Caco-2 (cell line): ENCODE measurements at regions not wholly inside any gene's neighbourhood (a gene's known extent, or its start where the extent isn't known, plus 50 kb on each side); places are given as distances from the start of the nearest gene placed in this dataset.

Source experiments
- BruUV-seq: library from RNA; stranded (reverse); fragments of 400-500 nt; replicated peaks from 2 replicates; lab custom pipeline; 2021; lab: Mats Ljungman, UMichigan
- CTCF ChIA-PET: fragments of 300-600 bp; sonication (Branson Sonifier 250); formaldehyde crosslinking; loops from one replicate; lab custom pipeline; 2022; ENCODE audit warnings: antibody characterized with exemption; lab: Charles Lee
- POLR2A ChIA-PET: fragments of 300-600 bp; sonication (Branson Sonifier 250); formaldehyde crosslinking; loops from one replicate; lab custom pipeline; 2022; ENCODE audit warnings: antibody characterized with exemption; lab: Charles Lee
- DNase-seq, 2 experiments: peaks; one replicate each; pipeline versions ENCODE4 v3.0.0 to v3.0.0-alpha.2; 2020 to 2022
- H3K27me3 ChIP-seq: replicated peaks from 2 replicates; pipeline ENCODE4 v1.6.0; 2011; ENCODE audit warnings: low read length; ENCODE audit not compliant: control insufficient read depth, insufficient read depth
- H3K36me3 ChIP-seq: 2 replicates; pipeline ENCODE4 v1.5.1; 2011; ENCODE audit warnings: low read length; ENCODE audit not compliant: control insufficient read depth, insufficient read depth
- H3K4me1 ChIP-seq: fragments of 250-450 bp; sonication (Bioruptor Pico); 2 replicates; pipeline ENCODE4 v1.5.1; 2020; ENCODE audit warnings: mild to moderate bottlenecking
- H3K4me3 ChIP-seq: 2 replicates; pipeline ENCODE4 v1.5.1; 2011; ENCODE audit warnings: low read depth, mild to moderate bottlenecking, control low read depth, low read length
- H3K9me3 ChIP-seq: fragments of 250-450 bp; sonication (Bioruptor Pico); 2 replicates; pipeline ENCODE4 v1.5.1; 2020; ENCODE audit warnings: mild to moderate bottlenecking, moderate library complexity
- H3K27ac Mint-ChIP-seq: one replicate; pipeline ENCODE4 v1.8.0; 2022; ENCODE audit warnings: mixed read lengths; ENCODE audit not compliant: unreplicated experiment
- H3K27me3 Mint-ChIP-seq: one replicate; pipeline ENCODE4 v1.8.0; 2022; ENCODE audit warnings: mixed read lengths; ENCODE audit not compliant: insufficient read depth, unreplicated experiment
- H3K36me3 Mint-ChIP-seq: one replicate; pipeline ENCODE4 v1.8.0; 2022; ENCODE audit warnings: mild to moderate bottlenecking, mixed read lengths; ENCODE audit not compliant: insufficient read depth, unreplicated experiment
- H3K4me1 Mint-ChIP-seq: one replicate; pipeline ENCODE4 v1.8.0; 2022; ENCODE audit warnings: low read depth, mixed read lengths; ENCODE audit not compliant: unreplicated experiment
- H3K4me3 Mint-ChIP-seq: one replicate; pipeline ENCODE4 v1.8.0; 2022; ENCODE audit warnings: mild to moderate bottlenecking, moderate library complexity, mixed read lengths; ENCODE audit not compliant: unreplicated experiment
- H3K9me3 Mint-ChIP-seq: one replicate; pipeline ENCODE4 v1.8.0; 2022; ENCODE audit warnings: mixed read lengths; ENCODE audit not compliant: unreplicated experiment
- intact Hi-C: fragments of 100-400 bp; cut with micrococcal nuclease; formaldehyde crosslinking; loops from one replicate; pipeline ENCODE4 v1.10.0; 2022; ENCODE audit not compliant: unreplicated experiment
- TF ChIP-seq, protein P1 (sequence below), 2 experiments: fragments of 200-600 bp in 1 of 2; IDR thresholded peaks; 1 replicate in 1 of 2; 2 replicates in 1 of 2; pipeline versions ENCODE4 v1.5.1 to v1.8.0; 2011 to 2022; ENCODE audit warnings: antibody characterized with exemption in 1 of 2, control low read depth in 1 of 2, inconsistent platforms in 1 of 2, low read depth in 1 of 2, low read length in 1 of 2, mild to moderate bottlenecking in 1 of 2, moderate library complexity in 1 of 2; ENCODE audit not compliant: insufficient read depth in 1 of 2, severe bottlenecking in 1 of 2, unreplicated experiment in 1 of 2

DNA sequence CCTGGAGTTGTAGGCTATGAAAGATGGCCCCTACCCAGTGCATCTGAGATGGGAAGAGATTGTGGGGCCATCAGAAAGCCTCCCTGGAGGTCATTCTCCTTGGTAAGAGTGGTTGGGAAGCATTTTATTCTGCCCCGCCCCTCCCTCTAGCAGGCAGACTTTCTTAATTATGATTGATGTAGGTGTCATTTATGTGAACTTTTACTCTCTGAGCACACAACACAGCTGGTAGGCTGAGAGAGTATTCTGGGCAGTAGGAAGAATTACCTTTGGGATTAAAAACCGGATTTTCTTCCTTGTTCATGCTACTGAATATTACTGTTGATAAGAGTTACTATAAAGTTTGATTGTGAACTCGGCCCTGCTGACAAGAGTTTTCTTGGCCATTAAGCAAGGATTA, 266.8 kb downstream of the TTC6 start:
- no peak overlapping the region for H3K4me3 Mint-ChIP-seq
- H3K9me3 ChIP-seq, result no peaks in the 10 kb centered on the region
- CTCF ChIA-PET, result no interaction called here
- no peaks in the 10 kb centered on the region for H3K27me3 Mint-ChIP-seq
- peaks cover 21% of the 10 kb centered on the region for H3K9me3 Mint-ChIP-seq
- POLR2A ChIA-PET, result no interaction called here
- no peaks in the 10 kb centered on the region for H3K36me3 ChIP-seq
- H3K36me3 Mint-ChIP-seq, result peaks cover 15% of the 10 kb centered on the region
- TF ChIP-seq, protein P1, sequence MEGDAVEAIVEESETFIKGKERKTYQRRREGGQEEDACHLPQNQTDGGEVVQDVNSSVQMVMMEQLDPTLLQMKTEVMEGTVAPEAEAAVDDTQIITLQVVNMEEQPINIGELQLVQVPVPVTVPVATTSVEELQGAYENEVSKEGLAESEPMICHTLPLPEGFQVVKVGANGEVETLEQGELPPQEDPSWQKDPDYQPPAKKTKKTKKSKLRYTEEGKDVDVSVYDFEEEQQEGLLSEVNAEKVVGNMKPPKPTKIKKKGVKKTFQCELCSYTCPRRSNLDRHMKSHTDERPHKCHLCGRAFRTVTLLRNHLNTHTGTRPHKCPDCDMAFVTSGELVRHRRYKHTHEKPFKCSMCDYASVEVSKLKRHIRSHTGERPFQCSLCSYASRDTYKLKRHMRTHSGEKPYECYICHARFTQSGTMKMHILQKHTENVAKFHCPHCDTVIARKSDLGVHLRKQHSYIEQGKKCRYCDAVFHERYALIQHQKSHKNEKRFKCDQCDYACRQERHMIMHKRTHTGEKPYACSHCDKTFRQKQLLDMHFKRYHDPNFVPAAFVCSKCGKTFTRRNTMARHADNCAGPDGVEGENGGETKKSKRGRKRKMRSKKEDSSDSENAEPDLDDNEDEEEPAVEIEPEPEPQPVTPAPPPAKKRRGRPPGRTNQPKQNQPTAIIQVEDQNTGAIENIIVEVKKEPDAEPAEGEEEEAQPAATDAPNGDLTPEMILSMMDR (IDR thresholded peaks at IDR 0.05; ENCODE audit: insufficient read depth in 1 of 2, low read depth in 1 of 2, low read length in 1 of 2, severe bottlenecking in 1 of 2, unreplicated experiment in 1 of 2), result no peak
- H3K27me3 ChIP-seq, result no peaks in the 10 kb centered on the region
- H3K4me3 ChIP-seq, result no peak overlapping the region
- intact Hi-C loops, result no loop called here
- peaks cover 11% of the 10 kb centered on the region for H3K4me1 Mint-ChIP-seq
- BruUV-seq, result no TSS peak
- no peak overlapping the region for H3K27ac Mint-ChIP-seq
- peaks cover 13% of the 10 kb centered on the region; the same call in 1 of the 2 replicates for H3K4me1 ChIP-seq
- DNase-seq, result no peak

DNA sequence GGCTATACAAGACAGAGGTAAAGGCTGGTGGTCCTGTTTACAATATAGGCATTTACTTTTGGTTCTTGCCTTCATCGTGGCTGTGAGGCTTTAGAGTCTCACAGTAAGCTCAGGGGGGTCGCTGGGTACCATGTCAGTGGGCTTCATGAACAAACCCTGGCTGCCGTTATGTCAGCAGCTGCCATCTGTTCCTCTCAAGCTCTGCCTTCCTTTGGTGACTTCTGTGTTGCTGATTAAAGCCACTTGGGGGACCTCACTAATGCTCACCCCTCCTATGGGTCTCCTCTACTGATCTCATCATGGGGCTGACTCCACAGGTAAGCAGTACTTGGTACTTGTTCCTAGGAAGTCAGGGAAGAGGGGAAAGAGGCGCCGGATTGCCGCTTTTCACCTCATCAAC, 268.7 kb downstream of the TTC6 start:
- intact Hi-C loops, result loop anchor here (2.0 kb wide), 1 partner anchor 53 kb away; no protein-coding TSS in a partner anchor

DNA sequence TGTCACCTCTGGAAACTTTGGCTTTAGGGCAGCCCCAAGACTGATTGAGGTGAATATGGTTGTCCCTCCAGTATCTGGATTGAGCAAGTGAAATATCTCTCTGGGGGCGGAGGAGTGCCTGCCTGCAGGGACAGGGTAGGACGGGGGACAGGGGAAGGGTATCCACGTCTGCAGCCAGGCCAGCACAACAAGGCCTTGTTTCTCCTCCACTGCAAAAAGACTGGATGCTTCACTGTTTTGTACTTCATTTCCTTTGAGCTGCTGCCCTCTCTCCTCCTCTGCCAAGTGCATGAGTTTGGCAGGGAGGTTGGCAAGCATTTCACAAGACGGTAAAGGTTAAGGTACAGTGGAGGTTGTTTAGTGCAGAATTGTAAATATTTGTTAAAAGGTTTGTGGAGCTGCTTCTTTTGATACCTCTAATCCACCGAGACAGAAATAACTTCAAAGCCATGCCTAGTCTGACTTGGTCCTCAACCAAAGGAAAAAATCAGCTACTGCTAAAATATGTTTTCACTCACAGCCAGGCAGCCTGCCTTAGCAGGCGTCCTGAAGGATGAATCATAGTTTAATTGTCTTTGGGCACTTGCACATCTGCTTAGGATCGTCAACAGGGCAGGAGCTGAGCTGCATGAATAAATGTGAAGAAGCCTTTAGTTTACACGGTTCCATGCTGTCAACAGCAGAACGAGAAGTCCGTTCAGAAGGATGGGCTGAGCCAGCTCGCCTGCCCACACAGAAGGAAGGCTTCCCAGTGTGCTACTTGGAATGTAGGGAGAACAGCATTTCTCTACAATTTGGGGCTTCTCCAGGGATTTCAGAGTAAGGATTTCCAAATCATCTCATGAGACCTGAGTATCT, 269.7 kb downstream of the TTC6 start:
- Mint-ChIP-seq H3K27me3 (no peaks in the 10 kb centered on the region), H3K4me3 (no peak overlapping the region), H3K9me3 (peaks cover 6% of the 10 kb centered on the region), H3K36me3 (peaks cover 7% of the 10 kb centered on the region), H3K27ac (peak overlapping the region; percentile 8), H3K4me1 (peaks cover 5% of the 10 kb centered on the region)
- no peaks in the 10 kb centered on the region for H3K9me3 ChIP-seq
- no peaks in the 10 kb centered on the region for H3K27me3 ChIP-seq
- TF ChIP-seq, protein P1 (IDR thresholded peaks at IDR 0.05; ENCODE audit: insufficient read depth in 1 of 2, low read depth in 1 of 2, low read length in 1 of 2, severe bottlenecking in 1 of 2, unreplicated experiment in 1 of 2), result no peak
- BruUV-seq, result no TSS peak
- POLR2A ChIA-PET, result no interaction called here
- peaks cover 13% of the 10 kb centered on the region; the same call in 1 of the 2 replicates for H3K4me1 ChIP-seq
- peak in 1 of 2 experiments; percentile 34 for DNase-seq
- intact Hi-C loops, result loop anchor here (2.0 kb wide), 1 partner anchor 54 kb away; no protein-coding TSS in a partner anchor
- H3K4me3 ChIP-seq, result no peak overlapping the region
- CTCF ChIA-PET, result interaction anchor here (1.1 kb wide), 1 partner anchor 10 kb away, joined by 9 read pairs; no protein-coding TSS in a partner anchor
- H3K36me3 ChIP-seq, result no peaks in the 10 kb centered on the region

More for the DNA sequence above, 268.7 kb downstream of the TTC6 start:
- no peaks in the 10 kb centered on the region for H3K27me3 Mint-ChIP-seq
- Histone ChIP-seq H3K36me3 (no peaks in the 10 kb centered on the region), H3K9me3 (no peaks in the 10 kb centered on the region), H3K4me3 (no peak overlapping the region), H3K4me1 (peaks cover 13% of the 10 kb centered on the region; the same call in 1 of the 2 replicates), H3K27me3 (no peaks in the 10 kb centered on the region)
- H3K27ac Mint-ChIP-seq, result peak overlapping the region; percentile 8
- peaks cover 7% of the 10 kb centered on the region for H3K4me1 Mint-ChIP-seq
- no peak for DNase-seq
- TF ChIP-seq, protein P1 (IDR thresholded peaks at IDR 0.05; ENCODE audit: insufficient read depth in 1 of 2, low read depth in 1 of 2, low read length in 1 of 2, severe bottlenecking in 1 of 2, unreplicated experiment in 1 of 2), result no peak
- no TSS peak for BruUV-seq
- H3K4me3 Mint-ChIP-seq, result no peak overlapping the region
- CTCF ChIA-PET, result no interaction called here
- POLR2A ChIA-PET, result no interaction called here
- peaks cover 9% of the 10 kb centered on the region for H3K36me3 Mint-ChIP-seq
- H3K9me3 Mint-ChIP-seq, result peaks cover 16% of the 10 kb centered on the region
